HEK293 (cell line): ENCODE measurements at regions not wholly inside any gene's neighbourhood (a gene's known extent, or its start where the extent isn't known, plus 50 kb on each side); places are given as distances from the start of the nearest gene placed in this dataset.
"Not testable (repeated sequence)": the region's sequence is repeated elsewhere in the genome, so short reads cannot be mapped to it uniquely, and the experiment has no call there.

Experiments used
- CTCF ChIA-PET: fragments of 350-600 bp; formaldehyde crosslinking; extraction: SDS; loops from one replicate; lab custom pipeline; 2021; ENCODE audit warnings: antibody characterized with exemption; lab: Yijun Ruan, JAX
- POLR2A ChIA-PET: fragments of 300-600 bp; formaldehyde crosslinking; extraction: SDS; loops from one replicate; lab custom pipeline; 2020; ENCODE audit warnings: antibody characterized with exemption, inconsistent platforms; lab: Yijun Ruan, JAX
- H3K27ac ChIP-seq: fragments of 200-500 bp; sonication (Bioruptor generic); 2 replicates; pipeline ENCODE4 v1.5.1; 2014; ENCODE audit warnings: low read depth, low read length, control low read depth, inconsistent platforms; ENCODE audit errors: extremely low read depth
- H3K36me3 ChIP-seq, 2 experiments: fragments of 200-500 bp in 1 of 2; sonication (Bioruptor generic) in 1 of 2; 1 replicate in 1 of 2; 2 replicates in 1 of 2; pipeline ENCODE4 v1.5.1; 2014 to 2017; ENCODE audit warnings: inconsistent platforms in 2 of 2, low read length in 2 of 2; ENCODE audit not compliant: control insufficient read depth in 2 of 2, insufficient read depth in 1 of 2
- H3K4me1 ChIP-seq: fragments of 200-500 bp; sonication (Bioruptor generic); 2 replicates; pipeline ENCODE4 v1.5.1; 2014; ENCODE audit warnings: mild to moderate bottlenecking, low read length, inconsistent platforms; ENCODE audit not compliant: control insufficient read depth, insufficient read depth
- H3K4me3 ChIP-seq: 2 replicates; pipeline ENCODE4 v1.5.1; 2011; ENCODE audit warnings: low read depth, mild to moderate bottlenecking, control low read depth, low read length, moderate library complexity
- H3K9me3 ChIP-seq: fragments of 200-500 bp; sonication (Bioruptor generic); 2 replicates; pipeline ENCODE4 v1.5.1; 2014; ENCODE audit warnings: low read depth, low read length, inconsistent platforms; ENCODE audit not compliant: control insufficient read depth, insufficient read depth
- KLF1 ChIP-seq: fragments of 450-650 bp; formaldehyde crosslinking; IDR thresholded peaks from 2 replicates; pipeline ENCODE4 v1.5.1; 2016; ENCODE audit warnings: missing biosample characterization, missing genetic modification characterization
- KLF16 ChIP-seq: fragments of 450-650 bp; formaldehyde crosslinking; IDR thresholded peaks from 2 replicates; pipeline ENCODE4 v1.5.1; 2017; ENCODE audit warnings: missing biosample characterization, missing genetic modification characterization
- KLF8 ChIP-seq: fragments of 450-650 bp; formaldehyde crosslinking; IDR thresholded peaks from 2 replicates; pipeline ENCODE4 v1.5.1; 2016; ENCODE audit warnings: missing biosample characterization, missing genetic modification characterization
- TSHZ1 ChIP-seq: fragments of 450-650 bp; formaldehyde crosslinking; IDR thresholded peaks from 2 replicates; pipeline ENCODE4 v1.5.1; 2016; ENCODE audit warnings: missing biosample characterization, missing genetic modification characterization, borderline replicate concordance
- WT1 ChIP-seq: fragments of 450-650 bp; formaldehyde crosslinking; IDR thresholded peaks from 2 replicates; pipeline ENCODE4 v1.5.1; 2016; ENCODE audit warnings: missing biosample characterization, missing genetic modification characterization
- ZBTB48 ChIP-seq: fragments of 450-650 bp; formaldehyde crosslinking; IDR thresholded peaks from 2 replicates; pipeline ENCODE4 v1.5.1; 2016; ENCODE audit warnings: missing biosample characterization, missing genetic modification characterization
- ZBTB8A ChIP-seq: fragments of 450-650 bp; formaldehyde crosslinking; IDR thresholded peaks from 2 replicates; pipeline ENCODE4 v1.5.1; 2016; ENCODE audit warnings: missing biosample characterization, missing genetic modification characterization
- ZNF148 ChIP-seq: fragments of 450-650 bp; formaldehyde crosslinking; IDR thresholded peaks from 2 replicates; pipeline ENCODE4 v1.5.0; 2017; ENCODE audit warnings: missing biosample characterization, missing genetic modification characterization, borderline replicate concordance
- ZNF175 ChIP-seq: fragments of 450-650 bp; formaldehyde crosslinking; IDR thresholded peaks from 2 replicates; pipeline ENCODE4 v1.5.1; 2016; ENCODE audit warnings: missing biosample characterization, missing genetic modification characterization
- ZNF510 ChIP-seq: fragments of 450-650 bp; formaldehyde crosslinking; IDR thresholded peaks from 2 replicates; pipeline ENCODE4 v1.5.1; 2018; ENCODE audit warnings: mild to moderate bottlenecking, missing genetic modification characterization, missing biosample characterization; ENCODE audit not compliant: insufficient replicate concordance
- ZNF521 ChIP-seq: fragments of 450-650 bp; formaldehyde crosslinking; IDR thresholded peaks from 2 replicates; pipeline ENCODE4 v1.5.1; 2017; ENCODE audit warnings: missing biosample characterization, mild to moderate bottlenecking, missing genetic modification characterization
- ZNF596 ChIP-seq: fragments of 450-650 bp; IDR thresholded peaks from 2 replicates; pipeline ENCODE4 v1.5.0; 2018; ENCODE audit warnings: missing biosample characterization, mild to moderate bottlenecking, missing genetic modification characterization, moderate library complexity
- ZNF707 ChIP-seq: fragments of 450-650 bp; formaldehyde crosslinking; IDR thresholded peaks from 2 replicates; pipeline ENCODE4 v1.5.1; 2016; ENCODE audit warnings: missing biosample characterization, missing genetic modification characterization
- TF ChIP-seq, protein P1 (sequence below): fragments of 450-650 bp; formaldehyde crosslinking; IDR thresholded peaks from 2 replicates; pipeline ENCODE4 v1.5.1; 2016; ENCODE audit warnings: missing biosample characterization, missing genetic modification characterization

DNA sequence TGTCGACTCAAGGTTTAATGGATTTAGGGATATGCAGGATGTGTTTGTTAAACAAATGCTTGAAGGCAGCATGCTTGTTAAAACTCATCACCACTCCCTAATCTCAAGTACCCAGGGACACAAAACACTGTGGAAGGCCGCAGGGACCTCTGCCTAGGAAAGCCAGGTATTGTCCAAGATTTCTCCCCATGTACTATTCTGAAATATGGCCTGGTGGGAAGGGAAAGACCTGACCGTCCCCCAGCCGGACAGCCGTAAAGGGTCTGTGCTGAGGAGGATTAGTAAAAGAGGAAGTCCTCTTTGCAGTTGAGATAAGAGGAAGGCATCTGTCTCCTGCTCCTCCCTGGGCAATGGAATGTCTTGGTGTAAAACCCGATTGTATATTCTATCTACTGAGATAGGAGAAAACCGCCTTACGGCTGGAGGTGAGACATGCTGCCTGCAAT lies 85.3 kb upstream of the ZNF322 start:
- H3K27ac ChIP-seq, H3K36me3 ChIP-seq, H3K9me3 ChIP-seq, H3K4me3 ChIP-seq, CTCF ChIA-PET, H3K4me1 ChIP-seq: not testable (repeated sequence)
- peak; percentile 52; the same call in 1 of the 2 replicates for TF ChIP-seq WT1 (tag by site-specific recombination)
- peak; percentile 96 for TF ChIP-seq ZBTB48
- TF ChIP-seq, protein P1, sequence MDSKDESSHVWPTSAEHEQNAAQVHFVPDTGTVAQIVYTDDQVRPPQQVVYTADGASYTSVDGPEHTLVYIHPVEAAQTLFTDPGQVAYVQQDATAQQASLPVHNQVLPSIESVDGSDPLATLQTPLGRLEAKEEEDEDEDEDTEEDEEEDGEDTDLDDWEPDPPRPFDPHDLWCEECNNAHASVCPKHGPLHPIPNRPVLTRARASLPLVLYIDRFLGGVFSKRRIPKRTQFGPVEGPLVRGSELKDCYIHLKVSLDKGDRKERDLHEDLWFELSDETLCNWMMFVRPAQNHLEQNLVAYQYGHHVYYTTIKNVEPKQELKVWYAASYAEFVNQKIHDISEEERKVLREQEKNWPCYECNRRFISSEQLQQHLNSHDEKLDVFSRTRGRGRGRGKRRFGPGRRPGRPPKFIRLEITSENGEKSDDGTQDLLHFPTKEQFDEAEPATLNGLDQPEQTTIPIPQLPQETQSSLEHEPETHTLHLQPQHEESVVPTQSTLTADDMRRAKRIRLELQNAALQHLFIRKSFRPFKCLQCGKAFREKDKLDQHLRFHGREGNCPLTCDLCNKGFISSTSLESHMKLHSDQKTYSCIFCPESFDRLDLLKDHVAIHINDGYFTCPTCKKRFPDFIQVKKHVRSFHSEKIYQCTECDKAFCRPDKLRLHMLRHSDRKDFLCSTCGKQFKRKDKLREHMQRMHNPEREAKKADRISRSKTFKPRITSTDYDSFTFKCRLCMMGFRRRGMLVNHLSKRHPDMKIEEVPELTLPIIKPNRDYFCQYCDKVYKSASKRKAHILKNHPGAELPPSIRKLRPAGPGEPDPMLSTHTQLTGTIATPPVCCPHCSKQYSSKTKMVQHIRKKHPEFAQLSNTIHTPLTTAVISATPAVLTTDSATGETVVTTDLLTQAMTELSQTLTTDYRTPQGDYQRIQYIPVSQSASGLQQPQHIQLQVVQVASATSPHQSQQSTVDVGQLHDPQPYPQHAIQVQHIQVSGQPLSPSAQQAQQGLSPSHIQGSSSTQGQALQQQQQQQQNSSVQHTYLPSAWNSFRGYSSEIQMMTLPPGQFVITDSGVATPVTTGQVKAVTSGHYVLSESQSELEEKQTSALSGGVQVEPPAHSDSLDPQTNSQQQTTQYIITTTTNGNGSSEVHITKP = peak; percentile 62
- POLR2A ChIA-PET = interaction anchor here (0.6 kb wide), 1 partner anchor 870 kb away, joined by 5 read pairs; no protein-coding TSS in a partner anchor

DNA sequence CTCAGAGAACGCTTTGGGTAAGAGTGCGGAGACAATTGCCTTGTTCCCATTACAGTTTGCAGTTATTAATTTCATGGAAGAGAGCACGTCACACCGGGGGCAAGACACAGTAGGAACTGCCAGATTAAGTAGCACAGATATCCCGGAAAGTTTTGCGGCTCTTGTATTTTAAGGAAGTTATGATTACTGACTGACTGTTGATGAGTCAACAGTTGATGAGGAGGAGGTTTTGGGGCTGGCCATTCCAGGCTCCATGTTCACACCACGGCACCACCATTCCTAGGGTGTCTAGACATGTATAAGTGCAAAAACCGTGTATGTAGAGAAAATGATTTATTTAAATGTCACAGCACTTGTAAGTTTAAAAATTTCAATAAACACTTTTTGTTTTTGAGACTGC lies 86.4 kb upstream of the ZNF322 start:
- H3K9me3 ChIP-seq, CTCF ChIA-PET, H3K4me1 ChIP-seq, POLR2A ChIA-PET, H3K4me3 ChIP-seq, H3K27ac ChIP-seq, H3K36me3 ChIP-seq: not testable (repeated sequence)

GRCh38 chr6:26749126-26749758 lies 89.7 kb upstream of the ZNF322 start:
- H3K27ac ChIP-seq, H3K4me3 ChIP-seq, H3K4me1 ChIP-seq, H3K9me3 ChIP-seq, H3K36me3 ChIP-seq, CTCF ChIA-PET, POLR2A ChIA-PET: not testable (repeated sequence)

GRCh38 chr6:26749759-26750126 lies 90.2 kb upstream of the ZNF322 start:
- H3K4me3 ChIP-seq, CTCF ChIA-PET, H3K9me3 ChIP-seq, H3K36me3 ChIP-seq, H3K27ac ChIP-seq, H3K4me1 ChIP-seq, POLR2A ChIA-PET: not testable (repeated sequence)

DNA sequence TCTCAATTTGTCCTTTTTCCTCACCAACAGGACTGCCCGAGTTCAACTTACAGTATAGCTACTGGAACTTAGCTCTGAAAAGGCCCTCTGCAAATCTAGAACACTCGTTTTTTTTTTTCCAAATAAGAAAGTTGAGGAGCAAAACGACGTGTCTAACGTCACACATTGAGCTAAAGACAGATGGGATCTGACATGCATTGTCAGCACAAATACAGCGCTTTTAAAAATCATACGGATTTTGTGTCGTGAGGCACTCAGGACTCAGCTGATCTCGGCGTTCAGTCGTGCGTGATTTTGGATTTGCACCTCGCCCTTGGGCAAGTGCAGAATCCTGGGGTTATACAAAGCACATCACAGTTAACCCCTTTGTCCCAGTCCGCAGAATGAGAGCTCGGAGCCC lies 94.7 kb upstream of the ZNF322 start:
- ChIA-PET CTCF (interaction anchor here (0.6 to 0.7 kb wide), 2 partner anchors 90 to 765 kb away, joined by 4 read pairs; no protein-coding TSS in a partner anchor), POLR2A (no interaction called here)
- no peaks in the 10 kb centered on the region for H3K4me1 ChIP-seq
- no peak overlapping the region for H3K4me3 ChIP-seq
- no peaks in the 10 kb centered on the region for H3K9me3 ChIP-seq
- no peak overlapping the region for H3K27ac ChIP-seq
- H3K36me3 ChIP-seq = no peaks in the 10 kb centered on the region
- TF ChIP-seq ZNF148 (no peak), ZNF707 (no peak), TSHZ1 (tag by site-specific recombination) (no peak), ZNF175 (tag by site-specific recombination) (no peak), KLF1 (tag by site-specific recombination) (no peak), ZNF510 (no peak), ZBTB8A (tag by site-specific recombination) (no peak), ZNF596 (tag by site-specific recombination) (no peak), KLF16 (no peak), ZNF521 (no peak), KLF8 (tag by site-specific recombination) (no peak)
